SK-N-SH (cell line): ENCODE measurements at regions not wholly inside any gene's neighbourhood (a gene's known extent, or its start where the extent isn't known, plus 50 kb on each side); places are given as distances from the start of the nearest gene placed in this dataset.

Experiments used
- POLR2AphosphoS5 ChIP-seq: IDR thresholded peaks from 2 replicates; pipeline ENCODE4 v1.6.1; 2012; ENCODE audit warnings: low read depth, low read length
- TF ChIP-seq, protein P1 (sequence below): fragments of 200-600 bp; sonication (generic); IDR thresholded peaks from 2 replicates; pipeline ENCODE4 v1.6.1; 2017; ENCODE audit warnings: antibody characterized with exemption, mild to moderate bottlenecking, moderate library complexity

DNA sequence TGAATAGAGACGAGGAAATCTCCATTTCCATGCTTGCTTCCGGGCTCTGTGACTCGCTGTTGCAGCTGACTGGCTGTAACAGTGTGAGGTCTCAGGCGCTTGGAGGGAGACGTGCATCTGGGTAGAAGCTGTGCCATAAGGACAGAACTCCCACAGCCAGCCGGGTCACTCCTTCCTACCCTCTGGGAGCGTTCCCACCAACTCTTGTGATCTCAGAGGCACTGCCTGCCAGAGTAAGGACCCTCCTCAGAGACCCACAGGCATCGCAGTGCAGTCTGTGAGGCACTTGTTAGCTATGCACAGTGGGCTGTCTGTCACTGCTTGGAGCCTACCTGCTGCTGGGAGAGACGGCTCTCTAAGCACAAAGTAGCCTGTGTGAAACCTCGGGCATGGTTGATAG, 203.4 kb upstream of the SEMA6A start:
- TF ChIP-seq, protein P1, sequence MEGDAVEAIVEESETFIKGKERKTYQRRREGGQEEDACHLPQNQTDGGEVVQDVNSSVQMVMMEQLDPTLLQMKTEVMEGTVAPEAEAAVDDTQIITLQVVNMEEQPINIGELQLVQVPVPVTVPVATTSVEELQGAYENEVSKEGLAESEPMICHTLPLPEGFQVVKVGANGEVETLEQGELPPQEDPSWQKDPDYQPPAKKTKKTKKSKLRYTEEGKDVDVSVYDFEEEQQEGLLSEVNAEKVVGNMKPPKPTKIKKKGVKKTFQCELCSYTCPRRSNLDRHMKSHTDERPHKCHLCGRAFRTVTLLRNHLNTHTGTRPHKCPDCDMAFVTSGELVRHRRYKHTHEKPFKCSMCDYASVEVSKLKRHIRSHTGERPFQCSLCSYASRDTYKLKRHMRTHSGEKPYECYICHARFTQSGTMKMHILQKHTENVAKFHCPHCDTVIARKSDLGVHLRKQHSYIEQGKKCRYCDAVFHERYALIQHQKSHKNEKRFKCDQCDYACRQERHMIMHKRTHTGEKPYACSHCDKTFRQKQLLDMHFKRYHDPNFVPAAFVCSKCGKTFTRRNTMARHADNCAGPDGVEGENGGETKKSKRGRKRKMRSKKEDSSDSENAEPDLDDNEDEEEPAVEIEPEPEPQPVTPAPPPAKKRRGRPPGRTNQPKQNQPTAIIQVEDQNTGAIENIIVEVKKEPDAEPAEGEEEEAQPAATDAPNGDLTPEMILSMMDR = no peak
- no peak for TF ChIP-seq POLR2AphosphoS5
